Brain microvascular endothelial cell (primary cell): ENCODE measurements at regions not wholly inside any gene's neighbourhood (a gene's known extent, or its start where the extent isn't known, plus 50 kb on each side); places are given as distances from the start of the nearest gene placed in this dataset.
A peak's percentile ranks its signal among the peaks of the same experiment; 100 is the strongest.

ENCODE experiments used
- DNase-seq: peaks from one replicate; pipeline ENCODE4 v3.0.0-alpha.2; 2020
- H3K27ac ChIP-seq: fragments of 250-450 bp; sonication (Bioruptor Pico); 2 replicates; pipeline ENCODE4 v1.5.1; 2020; ENCODE audit warnings: mild to moderate bottlenecking, moderate library complexity
- H3K27me3 ChIP-seq: fragments of 250-450 bp; sonication (Bioruptor Pico); replicated peaks from 2 replicates; pipeline ENCODE4 v1.5.1; 2020; ENCODE audit warnings: mild to moderate bottlenecking
- H3K36me3 ChIP-seq: fragments of 250-450 bp; sonication (Bioruptor Pico); replicated peaks from 2 replicates; pipeline ENCODE4 v1.5.1; 2020; ENCODE audit warnings: mild to moderate bottlenecking
- H3K4me3 ChIP-seq: 2 replicates; pipeline ENCODE4 v1.5.1; 2011; ENCODE audit warnings: low read depth, mild to moderate bottlenecking, control low read depth, low read length, moderate library complexity
- CTCF ChIP-seq: IDR thresholded peaks from 2 replicates; pipeline ENCODE4 v1.5.1; 2011; ENCODE audit warnings: low read depth, mild to moderate bottlenecking, moderate library complexity, low read length, control low read depth, inconsistent platforms; ENCODE audit errors: missing control alignments
- in situ Hi-C: cut with HindIII; loops from 2 replicates; pipeline ENCODE4 v1.10.0; 2017; ENCODE audit warnings: low sequenced_read_pairs, low pct_ligation_motif_present

GRCh38 chr2:196259507-196260481 lies 88.4 kb upstream of the STK17B start:
- no peak for TF ChIP-seq CTCF
- H3K36me3 ChIP-seq: no peaks in the 10 kb centered on the region
- peak; percentile 96 for DNase-seq
- peak overlapping the region; percentile 95 for H3K27ac ChIP-seq
- peak overlapping the region; percentile 24 for H3K4me3 ChIP-seq
- in situ Hi-C loops: no loop called here
- no peaks in the 10 kb centered on the region for H3K27me3 ChIP-seq

- no peak for TF ChIP-seq CTCF
- Histone ChIP-seq H3K27ac (peak overlapping the region; percentile 95), H3K36me3 (no peaks in the 10 kb centered on the region), H3K27me3 (no peaks in the 10 kb centered on the region), H3K4me3 (peak overlapping the region; percentile 24)
- DNase-seq: no peak
- in situ Hi-C loops: no loop called here
Measured at GRCh38 chr2:196260546-196260945, 89.2 kb upstream of the STK17B start.

DNA sequence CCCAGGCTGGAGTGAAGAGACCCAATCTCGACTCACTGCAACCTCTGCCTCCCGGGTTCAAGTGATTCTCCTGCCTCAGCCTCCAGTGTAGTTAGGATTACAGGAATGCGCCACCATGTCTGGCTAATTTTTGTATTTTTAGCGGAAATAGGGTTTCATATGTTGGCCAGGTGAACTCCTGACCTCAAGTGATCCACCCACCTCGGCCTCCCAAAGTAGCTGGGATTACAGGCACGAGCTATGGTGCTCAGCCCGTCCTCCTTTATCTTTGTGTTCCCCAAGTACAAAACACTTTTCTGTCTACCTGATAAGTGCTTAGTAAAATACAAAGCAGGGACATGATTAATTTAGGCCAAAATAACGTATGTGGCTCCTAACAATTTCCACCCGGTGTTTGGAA lies 91.2 kb upstream of the STK17B start:
- in situ Hi-C loops: no loop called here
- Histone ChIP-seq H3K27ac (peak overlapping the region; percentile 74), H3K4me3 (no peak overlapping the region)

DNA sequence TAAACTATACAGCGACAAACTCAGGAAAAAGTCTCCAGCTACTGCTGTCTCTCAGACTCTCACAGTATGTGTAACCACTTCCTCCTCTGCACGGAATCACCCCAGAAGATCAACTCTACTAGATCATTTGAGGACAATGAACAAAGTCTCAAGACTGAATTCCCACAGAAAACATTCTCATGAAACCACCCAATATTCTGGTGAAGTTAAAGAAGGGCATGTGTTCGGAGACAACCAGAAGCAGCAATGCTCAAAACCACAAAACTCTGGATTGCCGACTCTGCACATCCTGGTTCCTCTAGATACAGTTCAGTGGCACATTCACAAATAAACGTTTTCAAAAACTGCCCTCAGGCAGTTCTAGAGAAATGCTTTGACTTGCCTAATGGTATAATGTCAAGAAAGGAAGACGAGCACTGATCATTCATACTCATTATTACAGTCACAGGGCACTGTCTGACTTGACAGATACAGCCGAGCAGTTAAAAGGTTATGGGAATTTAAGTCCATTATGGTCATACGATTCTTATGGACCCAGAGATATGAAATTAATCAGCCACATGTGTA lies 91.9 kb upstream of the STK17B start:
- in situ Hi-C loops: no loop called here
- TF ChIP-seq CTCF: no peak
- Histone ChIP-seq H3K36me3 (no peaks in the 10 kb centered on the region), H3K27me3 (no peaks in the 10 kb centered on the region), H3K27ac (peak overlapping the region; percentile 74), H3K4me3 (no peak overlapping the region)
- peak; percentile 85 for DNase-seq

More for the DNA sequence above, 91.2 kb upstream of the STK17B start:
- DNase-seq: no peak
- no peak for TF ChIP-seq CTCF
- Histone ChIP-seq H3K27me3 (no peaks in the 10 kb centered on the region), H3K36me3 (no peaks in the 10 kb centered on the region)

- no peak for TF ChIP-seq CTCF
- no peaks in the 10 kb centered on the region for H3K36me3 ChIP-seq
- no peak overlapping the region for H3K4me3 ChIP-seq
- peak overlapping the region; percentile 73 for H3K27ac ChIP-seq
- no peak for DNase-seq
- no peaks in the 10 kb centered on the region for H3K27me3 ChIP-seq
- in situ Hi-C loops: no loop called here
Measured at GRCh38 chr2:196266351-196266750, 95.0 kb upstream of the STK17B start.
